ENCODE measurements at regions not wholly inside any gene's neighbourhood (a gene's known extent, or its start where the extent isn't known, plus 50 kb on each side); places are given as distances from the start of the nearest gene placed in this dataset.

DNA sequence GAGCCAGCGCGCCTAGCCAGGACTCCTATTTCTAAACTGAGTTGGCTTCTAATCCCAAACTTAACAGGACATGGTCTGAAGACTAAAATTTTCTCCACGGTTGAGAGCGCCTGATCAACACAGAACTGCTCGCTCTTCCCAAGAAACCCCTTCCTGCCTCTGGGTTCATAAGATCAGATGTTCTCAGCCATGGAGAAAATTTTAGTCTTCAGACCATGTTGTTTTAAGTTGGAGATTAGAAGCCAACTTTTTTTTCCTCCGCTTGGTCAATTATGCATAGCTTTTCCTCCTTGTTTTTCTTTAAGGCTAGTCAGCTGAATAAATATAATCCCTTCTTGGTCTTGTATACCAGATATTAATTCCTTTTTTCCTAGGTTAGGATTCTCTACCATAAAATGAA, 356.6 kb upstream of the ADAMTS9 start:
- Mint-ChIP-seq H3K27ac (no peak overlapping the region), H3K4me1 (no peaks in the 10 kb centered on the region), H3K9me3 (peaks cover 0 to 8% of the 10 kb centered on the region in 2 donors), H3K27me3 (no peaks in the 10 kb centered on the region), H3K36me3 (no peaks in the 10 kb centered on the region), H3K4me3 (no peak overlapping the region)
- ATAC-seq (replicated peaks) (no peak), DNase-seq (no peak)

DNA sequence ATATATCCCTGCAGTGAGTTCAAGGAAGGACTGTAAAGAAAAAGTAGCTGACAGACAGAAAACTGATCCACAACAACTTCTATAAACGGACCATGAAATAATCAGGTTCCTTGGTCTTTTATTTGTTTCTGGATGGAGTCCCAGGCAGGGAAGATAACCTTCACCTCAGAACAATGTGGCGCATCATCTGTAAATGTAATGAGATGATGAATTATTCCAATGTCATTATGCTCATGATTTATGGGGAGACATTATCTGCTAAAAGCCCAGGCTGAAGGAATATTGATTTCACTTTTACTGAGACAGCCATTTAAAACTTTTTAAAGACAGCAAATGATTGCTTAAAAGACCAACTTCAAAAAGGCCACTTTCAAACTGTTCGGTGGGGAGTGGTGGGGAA, 354.9 kb upstream of the ADAMTS9 start:
- Mint-ChIP-seq H3K27me3 (no peaks in the 10 kb centered on the region), H3K36me3 (no peaks in the 10 kb centered on the region), H3K27ac (no peak overlapping the region), H3K4me3 (no peak overlapping the region), H3K9me3 (peaks cover 3 to 4% of the 10 kb centered on the region in 2 donors), H3K4me1 (no peaks in the 10 kb centered on the region)
- no peak for DNase-seq
- no peak for ATAC-seq (replicated peaks)

DNA sequence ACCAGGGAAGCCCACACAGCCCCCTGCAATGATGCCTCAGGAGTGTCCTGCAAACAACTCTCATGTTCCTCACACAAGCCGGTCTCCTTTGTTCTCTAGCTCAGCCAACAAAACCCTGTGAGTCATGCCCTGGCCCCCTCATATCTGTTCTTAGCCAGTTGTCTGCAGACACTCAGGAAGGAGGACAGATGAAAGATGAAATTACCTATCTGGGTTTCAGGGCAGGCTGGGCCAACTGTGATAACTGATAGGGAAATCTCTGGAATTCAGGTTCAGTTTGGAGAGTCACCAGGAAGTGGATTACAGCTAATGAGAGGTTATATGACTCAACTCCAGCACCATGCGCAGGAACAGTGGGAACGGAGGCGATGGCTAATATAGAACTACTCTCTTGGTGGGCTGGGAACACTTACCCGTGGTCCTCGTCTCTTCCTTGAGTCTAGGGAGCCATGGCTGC, 352.0 kb upstream of the ADAMTS9 start:
- H3K36me3 Mint-ChIP-seq, result no peaks in the 10 kb centered on the region
- peaks cover 3 to 4% of the 10 kb centered on the region in 2 donors for H3K9me3 Mint-ChIP-seq
- no peak for ATAC-seq (replicated peaks)
- H3K4me3 Mint-ChIP-seq, result no peak overlapping the region
- no peak for DNase-seq
- H3K4me1 Mint-ChIP-seq, result no peaks in the 10 kb centered on the region
- H3K27ac Mint-ChIP-seq, result no peak overlapping the region
- H3K27me3 Mint-ChIP-seq, result no peaks in the 10 kb centered on the region

DNA sequence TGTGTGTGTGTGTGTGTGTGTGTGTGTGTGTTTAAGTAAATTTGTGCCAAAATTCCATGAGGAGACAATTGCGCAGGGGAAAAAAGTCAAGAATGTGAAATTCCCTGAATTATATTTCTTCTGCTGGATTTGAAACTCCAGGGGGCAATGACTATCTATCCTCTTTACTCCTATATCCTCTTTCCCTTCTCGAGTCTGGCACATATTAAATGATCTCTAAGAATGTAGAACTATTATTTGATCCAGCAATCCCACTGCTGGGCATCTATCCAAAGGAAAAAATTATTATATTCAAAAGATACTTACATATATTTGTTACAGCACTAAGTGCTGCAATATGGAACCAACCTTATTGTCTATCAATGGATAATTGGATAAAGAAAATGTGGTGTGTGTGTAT, 350.1 kb upstream of the ADAMTS9 start:
- DNase-seq (no peak), ATAC-seq (replicated peaks) (no peak)
- Mint-ChIP-seq H3K4me1 (no peaks in the 10 kb centered on the region), H3K9me3 (peaks cover 3 to 4% of the 10 kb centered on the region in 2 donors), H3K36me3 (no peaks in the 10 kb centered on the region), H3K27ac (no peak overlapping the region), H3K27me3 (no peaks in the 10 kb centered on the region), H3K4me3 (no peak overlapping the region)

DNA sequence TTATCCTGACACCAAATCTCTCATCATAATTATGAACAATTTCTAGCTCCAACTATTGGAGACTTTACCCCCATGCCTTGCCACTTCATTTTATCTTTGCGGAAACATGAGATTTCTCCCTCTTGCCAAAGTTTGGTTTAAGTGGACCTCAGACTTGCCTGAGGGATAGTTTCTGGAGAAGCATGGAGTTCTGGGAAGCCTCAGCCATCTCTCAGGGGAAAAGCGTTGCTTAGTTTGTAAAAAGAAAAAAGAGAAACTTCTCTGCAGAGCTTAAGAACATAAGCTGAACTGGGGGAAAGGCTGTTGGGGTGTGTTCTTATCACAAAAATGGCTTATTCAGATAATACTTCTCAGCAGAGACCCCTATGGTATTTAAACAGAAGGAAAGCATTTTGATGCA, 347.4 kb upstream of the ADAMTS9 start:
- H3K36me3 Mint-ChIP-seq, result no peaks in the 10 kb centered on the region
- H3K27ac Mint-ChIP-seq, result no peak overlapping the region
- DNase-seq, result no peak
- H3K4me1 Mint-ChIP-seq, result no peaks in the 10 kb centered on the region
- no peak overlapping the region for H3K4me3 Mint-ChIP-seq
- H3K9me3 Mint-ChIP-seq, result peaks cover 7% of the 10 kb centered on the region in 2 donors
- ATAC-seq (replicated peaks), result no peak
- H3K27me3 Mint-ChIP-seq, result no peaks in the 10 kb centered on the region

DNA sequence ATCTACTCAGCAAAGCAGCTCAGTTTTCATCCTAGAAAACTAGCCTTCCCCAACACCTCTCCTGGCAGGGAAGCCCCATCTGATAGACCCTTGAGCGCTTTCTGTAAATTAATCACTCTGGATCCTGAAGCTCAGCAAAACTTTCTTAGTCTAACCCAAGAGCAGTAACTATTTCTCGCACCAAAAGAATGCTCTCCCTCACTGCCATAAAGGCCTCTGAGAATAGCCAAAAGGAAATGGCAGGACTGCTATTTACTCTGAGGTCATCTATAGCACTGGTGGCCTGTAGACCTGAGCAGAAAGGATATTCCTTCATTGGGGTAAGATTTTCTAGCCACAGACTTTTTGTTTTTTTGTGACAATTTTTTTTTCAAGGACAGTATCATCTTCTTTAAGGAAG, 345.8 kb upstream of the ADAMTS9 start:
- H3K9me3 Mint-ChIP-seq, result peaks cover 6 to 12% of the 10 kb centered on the region in 2 donors
- no peak overlapping the region for H3K4me3 Mint-ChIP-seq
- no peaks in the 10 kb centered on the region for H3K4me1 Mint-ChIP-seq
- DNase-seq (no peak), ATAC-seq (replicated peaks) (no peak)
- no peaks in the 10 kb centered on the region for H3K36me3 Mint-ChIP-seq
- no peak overlapping the region for H3K27ac Mint-ChIP-seq
- H3K27me3 Mint-ChIP-seq, result no peaks in the 10 kb centered on the region

DNA sequence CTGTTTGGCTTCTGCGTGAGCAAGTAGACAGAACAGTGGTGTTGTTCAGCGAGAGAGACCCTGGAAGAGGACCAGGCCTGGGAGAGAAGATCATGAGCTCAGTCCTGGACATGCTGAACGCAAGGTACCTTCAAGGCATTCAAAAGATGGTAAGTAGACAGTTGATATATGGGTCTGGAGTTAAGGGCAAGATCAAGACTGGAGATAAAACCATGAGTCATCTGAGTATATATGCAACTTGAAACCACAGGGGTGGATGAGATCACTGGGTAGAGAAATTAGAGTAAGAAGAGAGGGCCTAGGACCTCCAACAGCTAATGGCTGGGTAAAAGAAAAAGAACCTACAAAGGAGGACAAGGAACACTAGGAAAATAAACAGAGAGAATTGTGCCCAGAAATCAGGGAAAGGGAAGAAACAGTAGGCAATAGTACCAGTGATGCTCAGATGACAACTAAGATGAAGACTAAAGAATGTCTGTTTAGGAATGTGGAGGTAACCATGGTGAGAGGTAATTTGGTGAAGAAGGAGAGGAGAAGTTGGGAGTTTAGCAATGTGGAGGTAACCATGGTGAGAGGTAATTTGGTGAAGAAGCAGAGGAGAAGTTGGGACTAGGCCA, 343.2 kb upstream of the ADAMTS9 start:
- Mint-ChIP-seq H3K27me3 (no peaks in the 10 kb centered on the region), H3K36me3 (no peaks in the 10 kb centered on the region), H3K27ac (no peak overlapping the region), H3K9me3 (peaks cover 4 to 8% of the 10 kb centered on the region in 2 donors), H3K4me1 (no peaks in the 10 kb centered on the region), H3K4me3 (no peak overlapping the region)
- ATAC-seq (replicated peaks), result no peak
- DNase-seq, result no peak

DNA sequence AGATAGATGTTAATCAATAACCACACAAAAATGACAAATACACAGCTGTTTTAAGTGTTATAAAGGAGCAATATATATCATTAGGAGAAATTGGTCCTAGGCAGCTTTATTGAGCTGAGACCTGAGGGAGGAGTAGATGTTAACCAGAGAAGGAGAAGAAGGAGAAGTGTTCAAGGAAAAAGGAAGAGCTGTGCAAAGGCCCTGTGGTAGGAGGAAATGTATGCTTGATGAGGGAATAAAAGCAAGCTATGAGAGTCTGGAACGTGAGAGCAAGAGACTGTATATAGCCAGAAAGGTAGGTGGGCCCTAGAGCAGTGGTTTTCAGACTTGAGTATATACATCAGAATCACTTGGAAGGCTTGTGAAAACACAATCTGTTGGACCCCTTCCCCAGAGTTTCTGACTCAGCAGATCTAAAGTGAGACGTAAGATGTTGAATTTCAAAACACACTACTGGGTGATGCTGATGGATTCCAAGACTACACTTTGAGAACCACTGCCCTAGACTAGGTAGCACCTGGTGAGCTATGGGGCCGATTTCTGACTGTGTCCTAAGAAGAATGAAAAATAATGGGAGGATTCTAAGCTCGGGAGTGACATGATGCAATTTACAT, 342.3 kb upstream of the ADAMTS9 start:
- DNase-seq (no peak), ATAC-seq (replicated peaks) (no peak)
- no peak overlapping the region for H3K27ac Mint-ChIP-seq
- no peaks in the 10 kb centered on the region for H3K27me3 Mint-ChIP-seq
- H3K4me3 Mint-ChIP-seq, result no peak overlapping the region
- H3K9me3 Mint-ChIP-seq, result peaks cover 8 to 10% of the 10 kb centered on the region in 2 donors
- H3K36me3 Mint-ChIP-seq, result no peaks in the 10 kb centered on the region
- H3K4me1 Mint-ChIP-seq, result no peaks in the 10 kb centered on the region

DNA sequence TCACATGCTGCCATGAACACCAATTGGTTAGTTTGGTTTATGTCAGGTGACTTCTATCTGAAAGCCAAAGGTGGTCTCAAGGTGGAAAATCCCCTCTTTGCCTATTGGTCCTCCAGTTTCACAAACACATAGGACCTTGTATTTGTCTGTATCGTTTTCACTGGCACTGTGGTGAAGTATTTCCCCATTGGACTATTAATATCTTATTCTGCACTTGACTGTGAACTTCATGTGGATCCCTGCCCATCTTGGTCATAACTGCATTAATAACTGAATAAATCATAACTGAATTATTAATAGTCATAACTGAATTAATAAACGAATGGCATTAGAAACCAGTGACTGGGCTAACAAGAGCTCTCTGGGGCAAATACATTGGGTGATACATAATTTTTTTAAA, 341.3 kb upstream of the ADAMTS9 start:
- Mint-ChIP-seq H3K27me3 (no peaks in the 10 kb centered on the region), H3K36me3 (no peaks in the 10 kb centered on the region), H3K27ac (no peak overlapping the region), H3K9me3 (peaks cover 8 to 10% of the 10 kb centered on the region in 2 donors), H3K4me1 (no peaks in the 10 kb centered on the region), H3K4me3 (no peak overlapping the region)
- ATAC-seq (replicated peaks) (no peak), DNase-seq (no peak)

DNA sequence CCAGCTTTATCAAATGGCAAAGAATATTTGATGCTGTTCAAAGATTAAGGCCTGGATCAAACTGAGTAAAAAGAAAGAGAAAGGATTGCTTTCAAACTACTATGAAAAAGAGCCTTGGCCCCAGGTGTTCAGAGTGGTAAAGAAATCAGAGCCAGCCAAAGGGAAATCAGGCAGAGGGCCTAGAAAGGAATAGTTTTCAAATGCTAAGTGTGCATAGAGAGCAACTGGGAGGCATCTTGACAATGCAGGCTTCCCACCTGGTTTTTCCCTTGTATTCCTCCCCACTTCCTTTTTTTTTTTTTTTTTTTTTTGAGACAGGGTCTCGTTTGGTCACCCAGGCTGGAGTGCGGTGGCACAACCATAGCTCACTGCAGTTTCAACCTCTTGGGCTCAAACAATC, 340.2 kb upstream of the ADAMTS9 start:
- Mint-ChIP-seq H3K4me1 (no peaks in the 10 kb centered on the region), H3K27me3 (no peaks in the 10 kb centered on the region), H3K27ac (no peak overlapping the region), H3K4me3 (no peak overlapping the region), H3K9me3 (peaks cover 8 to 10% of the 10 kb centered on the region in 2 donors), H3K36me3 (no peaks in the 10 kb centered on the region)
- no peak for DNase-seq
- ATAC-seq (replicated peaks), result no peak

DNA sequence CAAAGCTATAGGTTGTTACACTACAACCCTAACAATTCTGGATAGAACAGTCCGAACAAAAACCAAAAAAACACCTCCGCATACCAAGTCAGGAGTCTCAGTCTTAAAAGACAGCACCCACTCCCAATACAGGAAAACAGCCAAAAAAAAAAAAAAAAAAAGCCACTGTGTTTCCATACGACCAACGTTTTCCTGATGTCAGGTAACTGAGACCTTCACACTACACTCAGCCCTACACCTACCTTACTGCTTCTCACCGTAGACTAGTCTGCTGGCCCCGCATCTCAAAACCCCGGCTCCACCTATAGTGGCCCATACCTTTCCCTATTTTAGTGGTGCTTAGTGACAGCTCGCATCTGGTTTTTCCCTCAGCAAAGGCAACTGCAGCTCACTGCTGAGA, 339.5 kb upstream of the ADAMTS9 start:
- no peak for ATAC-seq (replicated peaks)
- H3K27ac Mint-ChIP-seq, result no peak overlapping the region
- H3K27me3 Mint-ChIP-seq, result no peaks in the 10 kb centered on the region
- no peak overlapping the region for H3K4me3 Mint-ChIP-seq
- H3K4me1 Mint-ChIP-seq, result no peaks in the 10 kb centered on the region
- no peak for DNase-seq
- peaks cover 8 to 10% of the 10 kb centered on the region in 2 donors for H3K9me3 Mint-ChIP-seq
- H3K36me3 Mint-ChIP-seq, result no peaks in the 10 kb centered on the region

DNA sequence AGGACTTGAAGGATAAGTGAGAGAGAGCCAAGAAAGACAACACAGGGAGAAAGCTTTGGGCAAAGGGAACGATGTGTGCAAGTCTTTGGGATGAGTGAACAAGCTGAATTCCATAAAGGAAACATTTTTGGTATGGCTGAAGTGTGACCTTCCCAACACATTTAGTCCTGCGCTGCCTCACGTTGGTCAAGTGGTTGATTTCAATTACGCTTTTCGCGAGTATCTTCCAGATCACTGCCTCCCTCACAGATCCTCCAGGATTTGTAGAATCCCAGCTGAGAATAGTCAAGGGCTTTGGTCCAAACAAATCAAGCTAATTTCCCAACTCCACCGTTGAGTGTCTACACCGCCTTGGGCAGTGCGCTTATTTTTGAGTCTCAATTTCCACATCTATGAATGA, 338.4 kb upstream of the ADAMTS9 start:
- H3K4me3 Mint-ChIP-seq, result no peak overlapping the region
- peaks cover 8 to 10% of the 10 kb centered on the region in 2 donors for H3K9me3 Mint-ChIP-seq
- H3K36me3 Mint-ChIP-seq, result no peaks in the 10 kb centered on the region
- ATAC-seq (replicated peaks) (no peak), DNase-seq (no peak)
- no peaks in the 10 kb centered on the region for H3K27me3 Mint-ChIP-seq
- no peak overlapping the region for H3K27ac Mint-ChIP-seq
- H3K4me1 Mint-ChIP-seq, result no peaks in the 10 kb centered on the region

DNA sequence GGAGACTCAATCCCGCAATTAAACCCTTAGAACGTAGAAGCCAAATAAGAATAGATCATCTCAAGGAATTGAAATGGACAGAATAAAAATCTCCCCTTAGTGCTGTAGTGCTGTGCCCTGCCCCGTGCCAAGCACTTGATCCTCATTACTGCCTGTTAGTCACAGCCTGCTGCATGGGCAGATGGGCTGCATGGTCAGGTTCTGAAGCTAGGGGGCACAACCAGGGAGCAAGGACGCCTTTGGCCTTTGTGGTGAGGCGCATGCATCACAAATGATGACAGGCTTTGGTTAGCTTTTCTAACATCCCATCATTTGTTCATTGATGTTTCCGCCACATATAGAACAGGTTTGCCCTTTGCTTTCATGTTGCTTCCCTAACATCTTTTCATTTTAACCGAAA, 336.3 kb upstream of the ADAMTS9 start:
- Mint-ChIP-seq H3K4me1 (no peaks in the 10 kb centered on the region), H3K27ac (no peak overlapping the region), H3K4me3 (no peak overlapping the region), H3K9me3 (peaks cover 4% of the 10 kb centered on the region in 2 donors), H3K27me3 (no peaks in the 10 kb centered on the region), H3K36me3 (no peaks in the 10 kb centered on the region)
- no peak for ATAC-seq (replicated peaks)
- DNase-seq, result no peak

DNA sequence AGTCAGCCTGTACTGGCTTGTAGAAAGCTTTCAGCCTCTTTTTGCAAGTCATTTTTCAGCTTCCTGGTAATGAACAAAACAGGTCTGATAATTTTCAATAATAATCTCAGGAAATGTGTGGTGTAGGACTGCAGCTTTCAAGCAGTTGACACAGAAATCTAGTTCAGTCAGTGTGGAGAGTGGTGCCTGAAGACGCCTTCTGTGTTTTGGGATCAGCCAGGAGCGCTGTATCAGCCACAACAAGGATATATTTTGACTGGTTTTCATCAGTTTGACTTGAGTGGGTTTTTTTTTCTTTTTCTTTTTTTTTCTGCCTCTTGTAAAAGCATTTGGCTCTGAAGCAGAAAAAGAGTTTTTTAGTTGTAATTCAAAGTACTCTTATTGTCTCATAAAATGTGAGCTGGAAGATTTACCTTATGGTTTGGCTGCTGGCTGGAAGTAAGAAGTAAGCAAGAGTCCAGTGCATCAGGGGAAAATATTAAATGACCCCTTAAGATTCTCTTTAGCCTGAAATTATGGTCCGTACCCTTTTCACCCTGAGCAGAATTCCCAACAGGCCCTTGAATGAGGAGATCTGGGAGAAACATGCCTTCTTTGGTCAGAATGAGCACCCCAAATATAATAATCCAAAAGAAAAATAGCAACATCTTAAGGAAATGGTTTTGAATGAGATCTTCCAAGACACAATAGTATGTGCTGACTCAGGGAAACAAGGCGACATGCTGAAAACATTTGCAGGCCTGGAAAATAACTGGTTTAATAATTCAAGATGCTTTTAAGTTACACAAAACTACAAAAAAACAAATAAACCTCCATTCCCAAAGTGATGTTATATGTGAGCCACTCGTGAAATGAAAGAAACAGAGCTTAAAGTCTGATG, 332.7 kb upstream of the ADAMTS9 start:
- ATAC-seq (replicated peaks) (no peak), DNase-seq (no peak)
- Mint-ChIP-seq H3K9me3 (no peaks in the 10 kb centered on the region), H3K27me3 (no peaks in the 10 kb centered on the region), H3K36me3 (no peaks in the 10 kb centered on the region), H3K27ac (no peak overlapping the region), H3K4me1 (no peaks in the 10 kb centered on the region), H3K4me3 (no peak overlapping the region)

Data from stimulated activated naive B cell treated with anti-CD40 and anti-IgM and Interleukin-4, amounts not matched to agents 10 μg/mL and 1 μg/mL and 100 μg/mL, for 72 hours (primary cell).